ENCODE measurements at regions not wholly inside any gene's neighbourhood (a gene's known extent, or its start where the extent isn't known, plus 50 kb on each side); places are given as distances from the start of the nearest gene placed in this dataset.

DNA sequence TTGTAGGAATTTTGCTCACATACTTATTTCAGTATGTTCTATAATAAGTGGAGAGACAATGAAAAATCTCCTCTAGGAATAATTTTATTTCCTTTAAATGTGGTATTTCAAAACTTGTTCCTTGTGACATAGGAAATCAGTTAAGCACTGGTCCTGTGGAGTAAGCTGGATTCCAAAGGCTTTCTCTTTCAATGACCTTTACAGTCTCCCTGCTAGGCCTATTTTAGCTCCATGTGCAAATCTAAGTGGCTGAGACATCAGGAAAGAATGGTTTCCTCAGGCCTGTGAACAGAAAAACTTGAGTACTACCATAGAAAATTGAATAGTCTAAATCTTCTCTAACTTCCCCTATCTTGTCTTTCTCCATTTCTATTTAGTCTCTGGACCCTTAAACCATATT is 514.2 kb upstream of the TLE4 start:
- TF ChIP-seq, protein P1, sequence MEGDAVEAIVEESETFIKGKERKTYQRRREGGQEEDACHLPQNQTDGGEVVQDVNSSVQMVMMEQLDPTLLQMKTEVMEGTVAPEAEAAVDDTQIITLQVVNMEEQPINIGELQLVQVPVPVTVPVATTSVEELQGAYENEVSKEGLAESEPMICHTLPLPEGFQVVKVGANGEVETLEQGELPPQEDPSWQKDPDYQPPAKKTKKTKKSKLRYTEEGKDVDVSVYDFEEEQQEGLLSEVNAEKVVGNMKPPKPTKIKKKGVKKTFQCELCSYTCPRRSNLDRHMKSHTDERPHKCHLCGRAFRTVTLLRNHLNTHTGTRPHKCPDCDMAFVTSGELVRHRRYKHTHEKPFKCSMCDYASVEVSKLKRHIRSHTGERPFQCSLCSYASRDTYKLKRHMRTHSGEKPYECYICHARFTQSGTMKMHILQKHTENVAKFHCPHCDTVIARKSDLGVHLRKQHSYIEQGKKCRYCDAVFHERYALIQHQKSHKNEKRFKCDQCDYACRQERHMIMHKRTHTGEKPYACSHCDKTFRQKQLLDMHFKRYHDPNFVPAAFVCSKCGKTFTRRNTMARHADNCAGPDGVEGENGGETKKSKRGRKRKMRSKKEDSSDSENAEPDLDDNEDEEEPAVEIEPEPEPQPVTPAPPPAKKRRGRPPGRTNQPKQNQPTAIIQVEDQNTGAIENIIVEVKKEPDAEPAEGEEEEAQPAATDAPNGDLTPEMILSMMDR (conservative IDR thresholded peaks at IDR 0.05), result no peak
- TF ChIP-seq ZFX (IDR thresholded peaks at IDR 0.05), result no peak
